Keratinocyte (primary cell): ENCODE measurements at regions not wholly inside any gene's neighbourhood (a gene's known extent, or its start where the extent isn't known, plus 50 kb on each side); places are given as distances from the start of the nearest gene placed in this dataset.

ENCODE experiments used
- EZH2 ChIP-seq: IDR thresholded peaks from one replicate; pipeline ENCODE4 v1.6.1; 2012; ENCODE audit warnings: inconsistent platforms, mild to moderate bottlenecking, low read length, moderate library complexity
- TF ChIP-seq, protein P1 (sequence below), 3 experiments: IDR thresholded peaks in 1 of 3; conservative IDR thresholded peaks in 1 of 3; optimal IDR thresholded peaks in 1 of 3; 2 replicates in 2 of 3; 3 replicates in 1 of 3; pipeline versions ENCODE3 to v1.5.1; 2011; ENCODE audit warnings: low read length in 3 of 3, mild to moderate bottlenecking in 3 of 3, moderate library complexity in 2 of 3, control low read depth in 1 of 3, inconsistent platforms in 1 of 3; ENCODE audit not compliant: insufficient read depth in 2 of 3; ENCODE audit errors: extremely low read depth in 1 of 3

DNA sequence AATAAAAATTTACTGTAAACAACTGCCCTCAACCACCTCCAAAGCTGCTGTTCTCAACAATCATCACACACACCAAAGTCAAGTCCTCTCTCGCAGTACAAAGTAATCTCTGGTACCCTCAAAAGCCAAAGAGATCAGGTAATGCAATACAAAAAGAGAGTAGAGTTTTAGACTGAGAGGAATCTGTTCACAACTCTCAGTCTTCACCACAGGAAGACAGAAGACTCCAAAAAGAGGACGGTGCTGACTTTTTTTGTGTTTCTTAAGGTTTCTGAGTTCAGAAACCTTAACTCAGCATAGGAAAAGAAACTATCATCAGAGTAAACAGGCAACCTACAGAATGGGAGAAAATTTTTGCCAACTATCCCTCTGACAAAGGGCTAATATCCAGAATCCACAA, 1072.3 kb upstream of the DIAPH2 start:
- TF ChIP-seq, protein P1, sequence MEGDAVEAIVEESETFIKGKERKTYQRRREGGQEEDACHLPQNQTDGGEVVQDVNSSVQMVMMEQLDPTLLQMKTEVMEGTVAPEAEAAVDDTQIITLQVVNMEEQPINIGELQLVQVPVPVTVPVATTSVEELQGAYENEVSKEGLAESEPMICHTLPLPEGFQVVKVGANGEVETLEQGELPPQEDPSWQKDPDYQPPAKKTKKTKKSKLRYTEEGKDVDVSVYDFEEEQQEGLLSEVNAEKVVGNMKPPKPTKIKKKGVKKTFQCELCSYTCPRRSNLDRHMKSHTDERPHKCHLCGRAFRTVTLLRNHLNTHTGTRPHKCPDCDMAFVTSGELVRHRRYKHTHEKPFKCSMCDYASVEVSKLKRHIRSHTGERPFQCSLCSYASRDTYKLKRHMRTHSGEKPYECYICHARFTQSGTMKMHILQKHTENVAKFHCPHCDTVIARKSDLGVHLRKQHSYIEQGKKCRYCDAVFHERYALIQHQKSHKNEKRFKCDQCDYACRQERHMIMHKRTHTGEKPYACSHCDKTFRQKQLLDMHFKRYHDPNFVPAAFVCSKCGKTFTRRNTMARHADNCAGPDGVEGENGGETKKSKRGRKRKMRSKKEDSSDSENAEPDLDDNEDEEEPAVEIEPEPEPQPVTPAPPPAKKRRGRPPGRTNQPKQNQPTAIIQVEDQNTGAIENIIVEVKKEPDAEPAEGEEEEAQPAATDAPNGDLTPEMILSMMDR (optimal IDR thresholded peaks at IDR 0.05 in 1 of 3, IDR thresholded peaks at IDR 0.05 in 1 of 3, conservative IDR thresholded peaks at IDR 0.05 in 1 of 3; ENCODE audit: extremely low read depth in 1 of 3, insufficient read depth in 2 of 3, low read length in 3 of 3) = no peak
- no peak for TF ChIP-seq EZH2
